Neutrophil (primary cell): ENCODE measurements at regions not wholly inside any gene's neighbourhood (a gene's known extent, or its start where the extent isn't known, plus 50 kb on each side); places are given as distances from the start of the nearest gene placed in this dataset.

Experiments
- H3K27ac ChIP-seq: fragments of 200-600 bp; sonication (generic); 2 replicates; pipeline ENCODE4 v1.5.1; 2016; ENCODE audit warnings: mild to moderate bottlenecking, moderate library complexity
- H3K27me3 ChIP-seq: fragments of 200-600 bp; sonication (generic); 2 replicates; pipeline ENCODE4 v1.6.0; 2016; ENCODE audit warnings: mild to moderate bottlenecking
- H3K36me3 ChIP-seq: fragments of 200-600 bp; sonication (generic); 2 replicates; pipeline ENCODE4 v1.5.1; 2017
- H3K4me1 ChIP-seq, 2 experiments: fragments of 200-600 bp in 1 of 2; sonication (generic) in 1 of 2; 1 replicate in 1 of 2; 2 replicates in 1 of 2; pipeline versions ENCODE4 v1.5.1 to v1.6.1; 2013 to 2016; ENCODE audit warnings: low read depth in 1 of 2, low read length in 1 of 2, mild to moderate bottlenecking in 1 of 2, moderate library complexity in 1 of 2; ENCODE audit not compliant: control insufficient read depth in 1 of 2, insufficient read depth in 1 of 2
- H3K4me3 ChIP-seq, 2 experiments: fragments of 200-600 bp in 1 of 2; sonication (generic) in 1 of 2; 1 replicate in 1 of 2; 2 replicates in 1 of 2; pipeline ENCODE4 v1.5.1; 2013 to 2016; ENCODE audit warnings: low read depth in 1 of 2, low read length in 1 of 2, mild to moderate bottlenecking in 1 of 2, moderate library complexity in 1 of 2
- H3K9me3 ChIP-seq: fragments of 200-600 bp; sonication (generic); 2 replicates; pipeline ENCODE4 v1.5.1; 2016
- TF ChIP-seq, protein P1 (sequence below): fragments of 200-600 bp; sonication (generic); IDR thresholded peaks from 2 replicates; pipeline ENCODE4 v1.5.1; 2016; ENCODE audit warnings: antibody characterized with exemption

DNA sequence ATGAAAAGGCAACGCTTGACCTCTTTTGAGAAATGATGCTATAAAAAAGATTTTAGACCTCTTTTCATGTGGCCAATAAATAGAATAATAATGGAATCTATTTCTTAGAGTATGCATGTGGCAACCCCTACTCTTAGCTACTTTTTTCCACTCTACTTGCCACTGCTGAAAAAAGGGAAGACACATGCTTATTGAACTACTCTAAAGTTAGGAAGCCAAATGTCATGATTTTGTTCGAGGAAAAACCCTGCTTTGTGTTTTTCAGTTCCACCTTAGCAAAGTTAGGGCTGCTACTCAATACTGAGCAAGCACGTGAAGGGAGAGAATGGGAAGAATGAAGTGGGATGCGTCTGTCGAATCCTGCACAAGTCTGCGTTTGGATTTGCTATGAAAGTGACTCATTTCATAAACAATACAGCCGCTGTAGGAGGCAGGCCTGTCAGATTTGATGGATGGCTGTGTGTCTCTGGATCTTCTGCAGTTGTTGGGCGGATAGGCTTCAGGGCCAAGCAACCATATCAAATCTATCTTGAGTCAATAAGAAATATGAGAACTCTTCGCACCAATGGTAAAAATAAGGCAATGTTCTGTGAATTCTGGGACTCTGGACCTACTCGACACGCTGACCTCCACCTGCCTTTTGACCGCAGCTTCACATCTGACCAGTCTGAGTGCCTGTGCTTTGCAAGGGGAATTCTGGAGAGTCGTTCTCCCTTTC is 333.6 kb downstream of the PIK3R1 start:
- no peaks in the 10 kb centered on the region for H3K4me1 ChIP-seq
- no peak overlapping the region for H3K4me3 ChIP-seq
- H3K9me3 ChIP-seq = no peaks in the 10 kb centered on the region
- TF ChIP-seq, protein P1, sequence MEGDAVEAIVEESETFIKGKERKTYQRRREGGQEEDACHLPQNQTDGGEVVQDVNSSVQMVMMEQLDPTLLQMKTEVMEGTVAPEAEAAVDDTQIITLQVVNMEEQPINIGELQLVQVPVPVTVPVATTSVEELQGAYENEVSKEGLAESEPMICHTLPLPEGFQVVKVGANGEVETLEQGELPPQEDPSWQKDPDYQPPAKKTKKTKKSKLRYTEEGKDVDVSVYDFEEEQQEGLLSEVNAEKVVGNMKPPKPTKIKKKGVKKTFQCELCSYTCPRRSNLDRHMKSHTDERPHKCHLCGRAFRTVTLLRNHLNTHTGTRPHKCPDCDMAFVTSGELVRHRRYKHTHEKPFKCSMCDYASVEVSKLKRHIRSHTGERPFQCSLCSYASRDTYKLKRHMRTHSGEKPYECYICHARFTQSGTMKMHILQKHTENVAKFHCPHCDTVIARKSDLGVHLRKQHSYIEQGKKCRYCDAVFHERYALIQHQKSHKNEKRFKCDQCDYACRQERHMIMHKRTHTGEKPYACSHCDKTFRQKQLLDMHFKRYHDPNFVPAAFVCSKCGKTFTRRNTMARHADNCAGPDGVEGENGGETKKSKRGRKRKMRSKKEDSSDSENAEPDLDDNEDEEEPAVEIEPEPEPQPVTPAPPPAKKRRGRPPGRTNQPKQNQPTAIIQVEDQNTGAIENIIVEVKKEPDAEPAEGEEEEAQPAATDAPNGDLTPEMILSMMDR = no peak
- H3K36me3 ChIP-seq = no peaks in the 10 kb centered on the region
- no peak overlapping the region for H3K27ac ChIP-seq
- no peaks in the 10 kb centered on the region for H3K27me3 ChIP-seq

DNA sequence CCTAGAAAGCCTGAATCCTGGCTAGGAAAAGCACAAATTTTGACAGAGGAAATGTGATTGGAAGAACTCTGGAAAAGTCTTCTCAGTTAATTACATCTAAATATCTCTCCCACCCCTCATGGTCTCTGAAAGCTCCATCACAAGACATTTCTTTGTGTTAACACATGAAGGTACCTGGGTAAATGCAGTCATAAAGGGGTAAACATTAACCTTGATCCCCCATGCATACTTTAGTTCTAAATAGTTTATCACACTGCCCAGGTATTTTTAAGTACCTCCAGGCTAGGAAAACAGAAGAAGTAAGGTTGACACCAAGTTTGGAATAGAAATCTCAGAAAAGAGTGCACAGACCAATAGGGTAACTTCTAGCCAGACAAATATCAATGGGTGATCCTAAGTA is 334.5 kb downstream of the PIK3R1 start:
- no peaks in the 10 kb centered on the region for H3K27me3 ChIP-seq

DNA sequence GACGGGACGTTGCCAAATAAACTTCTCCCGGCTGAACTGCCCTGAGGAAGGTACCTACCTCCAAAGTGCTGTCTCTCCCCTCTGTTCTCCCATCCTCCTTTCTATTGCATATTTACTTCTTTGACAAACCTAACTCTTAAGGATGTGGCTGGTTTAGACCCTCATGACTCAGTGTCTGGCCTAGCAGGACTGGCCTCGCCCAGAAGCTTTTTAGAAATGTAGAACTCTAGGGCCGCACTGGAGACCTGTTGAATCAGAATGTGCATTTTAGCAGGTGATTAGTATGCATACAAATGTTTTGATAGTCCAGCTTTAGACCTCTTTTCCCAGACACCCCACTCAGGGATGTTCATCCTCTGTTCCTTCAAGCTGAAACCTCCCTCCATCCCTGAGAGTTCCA is 335.9 kb downstream of the PIK3R1 start:
- H3K36me3 ChIP-seq = no peaks in the 10 kb centered on the region
- no peak overlapping the region for H3K27ac ChIP-seq
- no peaks in the 10 kb centered on the region for H3K27me3 ChIP-seq
- no peaks in the 10 kb centered on the region for H3K9me3 ChIP-seq
- H3K4me1 ChIP-seq = no peaks in the 10 kb centered on the region
- TF ChIP-seq, protein P1 = no peak
- no peak overlapping the region for H3K4me3 ChIP-seq

More for the DNA sequence above, 334.5 kb downstream of the PIK3R1 start:
- Histone ChIP-seq H3K4me3 (no peak overlapping the region), H3K36me3 (no peaks in the 10 kb centered on the region), H3K27ac (no peak overlapping the region), H3K9me3 (no peaks in the 10 kb centered on the region), H3K4me1 (no peaks in the 10 kb centered on the region)
- TF ChIP-seq, protein P1 = no peak

DNA sequence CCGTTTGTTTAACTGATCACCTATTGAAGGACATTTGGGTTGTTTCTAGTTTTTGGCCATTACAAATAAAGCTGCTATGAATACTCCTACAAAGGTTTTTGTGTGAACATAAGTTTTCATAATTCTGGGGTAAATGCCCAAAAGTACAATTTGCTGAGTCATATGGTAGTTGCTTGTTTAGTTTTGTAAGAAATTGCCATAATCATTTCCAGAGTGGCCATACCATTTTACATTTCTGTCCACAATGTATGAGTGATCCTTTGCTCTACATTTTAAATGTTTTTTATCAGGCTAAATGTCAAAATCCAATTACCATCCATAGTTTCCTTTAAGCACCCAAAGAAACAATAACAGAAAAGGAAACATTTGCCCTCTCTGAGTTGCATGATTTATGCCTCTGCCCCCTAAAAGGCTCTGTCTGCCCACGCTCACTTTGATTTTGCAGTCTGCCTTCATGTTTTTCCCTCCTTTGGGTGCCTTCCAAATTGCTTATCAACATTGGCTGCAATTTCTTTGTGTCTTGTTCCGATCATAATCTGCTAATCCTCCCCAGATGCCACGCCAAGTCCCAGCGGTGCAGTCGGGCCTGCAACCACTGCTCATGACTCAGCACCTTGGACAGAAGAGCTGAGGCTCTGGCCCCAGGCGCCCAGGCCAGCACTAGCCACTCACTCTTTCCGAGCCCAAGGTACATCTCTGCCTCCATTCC is 339.2 kb downstream of the PIK3R1 start:
- Histone ChIP-seq H3K27me3 (no peaks in the 10 kb centered on the region), H3K4me1 (no peaks in the 10 kb centered on the region), H3K4me3 (no peak overlapping the region), H3K27ac (no peak overlapping the region), H3K9me3 (no peaks in the 10 kb centered on the region), H3K36me3 (no peaks in the 10 kb centered on the region)
- TF ChIP-seq, protein P1 = no peak

DNA sequence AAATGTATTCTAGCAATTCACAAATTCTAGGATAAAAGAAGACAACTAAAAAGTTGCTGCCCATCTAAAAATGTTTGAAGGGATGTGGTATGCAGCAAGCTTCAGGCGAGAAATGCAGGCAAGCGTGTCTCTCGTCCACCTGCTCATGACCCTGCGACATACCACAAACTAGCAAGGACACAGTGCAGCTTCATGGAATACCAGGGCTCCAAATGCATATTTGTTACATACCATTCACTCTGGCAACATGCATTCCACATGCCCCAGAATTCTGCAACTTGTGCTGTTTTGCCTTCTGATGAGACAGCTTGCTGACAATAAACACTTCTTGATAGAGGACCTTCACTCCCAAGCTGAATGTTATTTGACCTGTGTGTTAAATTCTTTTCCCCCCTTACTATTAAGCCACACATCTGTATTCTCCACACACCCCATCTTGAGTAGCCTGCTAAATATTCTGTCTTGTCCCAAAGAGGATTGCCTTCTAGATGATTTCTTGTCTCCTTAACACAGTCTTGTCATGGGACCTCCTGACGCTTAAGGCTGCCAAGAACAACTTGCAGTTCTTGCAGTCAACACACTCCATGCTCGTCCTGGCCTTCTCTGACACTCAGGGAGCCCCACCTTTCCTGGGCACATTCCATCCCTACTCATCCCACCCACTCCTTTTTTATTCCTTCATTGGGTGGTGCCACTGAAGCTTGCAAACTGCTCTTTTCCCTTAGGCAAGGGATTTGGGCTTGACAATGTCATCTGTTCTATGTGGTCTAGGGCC is 340.5 kb downstream of the PIK3R1 start:
- TF ChIP-seq, protein P1 = no peak
- no peaks in the 10 kb centered on the region for H3K27me3 ChIP-seq
- no peak overlapping the region for H3K27ac ChIP-seq

More for the DNA sequence above, 340.5 kb downstream of the PIK3R1 start:
- Histone ChIP-seq H3K36me3 (no peaks in the 10 kb centered on the region), H3K9me3 (no peaks in the 10 kb centered on the region), H3K4me3 (no peak overlapping the region), H3K4me1 (no peaks in the 10 kb centered on the region)
